ENCODE measurements at regions not wholly inside any gene's neighbourhood (a gene's known extent, or its start where the extent isn't known, plus 50 kb on each side); places are given as distances from the start of the nearest gene placed in this dataset.

DNA sequence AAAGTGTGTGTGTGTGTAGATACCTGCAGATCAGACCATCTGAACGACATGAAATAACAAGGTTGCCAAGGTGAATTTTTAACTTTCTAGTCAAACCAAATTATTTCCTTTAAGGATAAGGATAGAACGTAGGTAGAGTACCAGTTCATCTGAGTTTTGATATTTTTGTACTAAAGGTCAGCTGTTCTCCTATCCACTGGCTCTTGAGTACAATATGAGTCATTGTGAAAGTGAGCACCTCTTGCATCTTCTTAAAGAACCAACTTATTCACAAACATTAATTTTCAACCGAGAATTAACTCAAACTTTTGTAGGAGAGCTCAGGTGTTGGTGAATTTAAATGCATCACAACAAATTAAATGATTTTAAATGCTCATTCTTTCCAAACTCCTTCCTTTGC, 71.5 kb downstream of the IFI44 start:
- Histone ChIP-seq H3K4me2 (ENCODE audit: insufficient read depth, low read length) (no peak overlapping the region), H3K27ac (ENCODE audit: extremely low read depth, low read depth, low read length) (no peak overlapping the region), H3K27me3 (ENCODE audit: control insufficient read depth in 2 of 2, insufficient read depth in 2 of 2, low read length in 2 of 2) (no peaks in the 10 kb centered on the region), H3K9me1 (ENCODE audit: control insufficient read depth, insufficient read depth, low read length) (no peaks in the 10 kb centered on the region), H3K4me1 (replicated peaks in 1 of 2; ENCODE audit: control insufficient read depth in 2 of 2, insufficient read depth in 2 of 2, low read length in 2 of 2) (no peaks in the 10 kb centered on the region), H3K9ac (ENCODE audit: insufficient read depth in 1 of 2, low read depth in 2 of 2, low read length in 2 of 2) (no peak overlapping the region), H4K20me1 (replicated peaks; ENCODE audit: control insufficient read depth, insufficient read depth, low read length) (no peaks in the 10 kb centered on the region), H3K4me3 (no peak overlapping the region), H3K79me2 (ENCODE audit: control insufficient read depth, insufficient read depth, low read length) (no peaks in the 10 kb centered on the region), H2AFZ (ENCODE audit: low read depth, low read length) (no peak overlapping the region), H3K36me3 (ENCODE audit: control insufficient read depth, insufficient read depth, low read length) (no peaks in the 10 kb centered on the region), H3K9me3 (replicated peaks; ENCODE audit: control insufficient read depth, insufficient read depth, low read depth, low read length) (peaks cover 3% of the 10 kb centered on the region; the same call in 1 of the 2 replicates)
- in situ Hi-C loops (cut with MboI) (no loop called here), intact Hi-C loops (cut with micrococcal nuclease) (no loop called here)
- CTCF ChIA-PET (ENCODE audit: low intra/inter-chr PET ratio): no interaction called here
- 0% methylated on average over 3 of the region's 3 CpGs for WGBS (ENCODE audit: insufficient coverage, low coverage, missing lambda C conversion rate)
- no peak for FAIRE-seq
- no peak for ATAC-seq
- POLR2A ChIA-PET: no interaction called here
- BruUV-seq (replicated peaks): no TSS peak
- no peak for DNase-seq (ENCODE audit: extremely low read depth in 1 of 4, low spot score in 3 of 4)
- TF ChIP-seq NCOR1 (IDR thresholded peaks at IDR 0.05): no peak

DNA sequence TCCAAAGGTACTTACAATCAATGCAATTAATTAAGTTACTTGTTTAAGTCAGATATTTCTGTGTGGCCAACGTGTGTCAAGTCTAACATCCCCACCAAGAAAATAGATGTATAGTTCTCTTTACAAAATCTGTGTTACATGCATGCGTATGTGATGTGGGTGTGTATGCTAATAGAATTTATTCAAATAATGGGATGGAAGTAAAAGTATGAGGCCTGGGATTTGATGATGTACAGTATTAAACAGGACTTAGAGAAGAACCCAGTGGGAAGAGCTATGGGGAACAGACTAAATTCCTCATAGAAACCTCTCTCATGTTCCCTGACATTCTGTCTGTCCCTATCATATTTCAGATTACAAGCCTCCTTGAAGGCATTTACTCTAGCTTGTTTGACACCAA, 72.5 kb downstream of the IFI44 start:
- ChIA-PET POLR2A (no interaction called here), CTCF (ENCODE audit: low intra/inter-chr PET ratio) (no interaction called here)
- WGBS (ENCODE audit: insufficient coverage, low coverage, missing lambda C conversion rate): 2% methylated on average over 2 of the region's 2 CpGs
- no peak for FAIRE-seq
- intact Hi-C loops (cut with micrococcal nuclease) (no loop called here), in situ Hi-C loops (cut with MboI) (no loop called here)
- Histone ChIP-seq H3K9me3 (replicated peaks; ENCODE audit: control insufficient read depth, insufficient read depth, low read depth, low read length) (peaks cover 3% of the 10 kb centered on the region; the same call in 1 of the 2 replicates), H3K4me3 (no peak overlapping the region), H2AFZ (ENCODE audit: low read depth, low read length) (no peak overlapping the region), H3K36me3 (ENCODE audit: control insufficient read depth, insufficient read depth, low read length) (no peaks in the 10 kb centered on the region), H3K27me3 (ENCODE audit: control insufficient read depth in 2 of 2, insufficient read depth in 2 of 2, low read length in 2 of 2) (no peaks in the 10 kb centered on the region), H4K20me1 (replicated peaks; ENCODE audit: control insufficient read depth, insufficient read depth, low read length) (no peaks in the 10 kb centered on the region), H3K79me2 (ENCODE audit: control insufficient read depth, insufficient read depth, low read length) (no peaks in the 10 kb centered on the region), H3K9me1 (ENCODE audit: control insufficient read depth, insufficient read depth, low read length) (no peaks in the 10 kb centered on the region), H3K4me1 (replicated peaks in 1 of 2; ENCODE audit: control insufficient read depth in 2 of 2, insufficient read depth in 2 of 2, low read length in 2 of 2) (no peaks in the 10 kb centered on the region), H3K9ac (ENCODE audit: insufficient read depth in 1 of 2, low read depth in 2 of 2, low read length in 2 of 2) (no peak overlapping the region), H3K4me2 (ENCODE audit: insufficient read depth, low read length) (no peak overlapping the region), H3K27ac (ENCODE audit: extremely low read depth, low read depth, low read length) (no peak overlapping the region)
- BruUV-seq (replicated peaks): no TSS peak
- no peak for ATAC-seq
- no peak for TF ChIP-seq SMAD4 (CRISPR knock-in tag; conservative IDR thresholded peaks at IDR 0.05)
- no peak for TF ChIP-seq CSDE1 (IDR thresholded peaks at IDR 0.05)
- no peak for TF ChIP-seq DDX20 (tag; IDR thresholded peaks at IDR 0.05; ENCODE audit: low read depth)
- no peak for TF ChIP-seq ARHGAP35 (IDR thresholded peaks at IDR 0.05; ENCODE audit: partially characterized antibody)
- TF ChIP-seq RNF219 (CRISPR knock-in tag; IDR thresholded peaks at IDR 0.05): no peak
- TF ChIP-seq GTF2E2 (tag; IDR thresholded peaks at IDR 0.05): no peak
- DNase-seq (ENCODE audit: extremely low read depth in 1 of 4, low spot score in 3 of 4): no peak
